Naive thymus-derived CD4-positive, alpha-beta T cell (primary cell): ENCODE measurements at regions not wholly inside any gene's neighbourhood (a gene's known extent, or its start where the extent isn't known, plus 50 kb on each side); places are given as distances from the start of the nearest gene placed in this dataset.

Experiments
- ATAC-seq: fragments of 150-1000 bp; cut with Tn5 transposase; 2 replicates; pipeline ENCODE4 v1.10.0; 2021; ENCODE audit warnings: mild to moderate bottlenecking, moderate library complexity
- CTCF ChIA-PET: fragments of 350-600 bp; sonication (Branson Sonifier 250); formaldehyde crosslinking; loops from one replicate; lab custom pipeline; 2021; ENCODE audit warnings: antibody characterized with exemption; lab: Charles Lee
- POLR2A ChIA-PET: fragments of 350-600 bp; sonication (Branson Sonifier 250); formaldehyde crosslinking; loops from one replicate; lab custom pipeline; 2021; ENCODE audit warnings: antibody characterized with exemption, inconsistent platforms; lab: Charles Lee
- DNase-seq, 9 donors: peaks; one replicate each; pipeline versions ENCODE4 v3.0.0 to v3.0.0-alpha.2; 2020 to 2022; ENCODE audit warnings: mixed read lengths in 1 of 9
- H3K27ac ChIP-seq: one replicate; pipeline ENCODE4 v1.7.0; 2013; ENCODE audit warnings: mild to moderate bottlenecking, low read depth, low read length, moderate library complexity
- H3K27me3 ChIP-seq, 2 donors: one replicate each; pipeline ENCODE4 v1.7.0; 2013; ENCODE audit warnings: low read length in 2 of 2, mild to moderate bottlenecking in 2 of 2, moderate library complexity in 2 of 2; ENCODE audit not compliant: control insufficient read depth in 2 of 2, insufficient read depth in 2 of 2
- H3K36me3 ChIP-seq, 3 experiments: 1 replicate in 2 of 3; 2 replicates in 1 of 3; pipeline ENCODE4 v1.7.0; 2013; ENCODE audit warnings: low read length in 3 of 3, mild to moderate bottlenecking in 3 of 3, moderate library complexity in 1 of 3; ENCODE audit not compliant: insufficient read depth in 3 of 3, control insufficient read depth in 2 of 3
- H3K4me1 ChIP-seq, 2 donors: one replicate each; pipeline ENCODE4 v1.7.0; 2013; ENCODE audit warnings: low read length in 2 of 2, mild to moderate bottlenecking in 2 of 2, moderate library complexity in 1 of 2; ENCODE audit not compliant: control insufficient read depth in 2 of 2, insufficient read depth in 2 of 2
- H3K4me3 ChIP-seq: 2 replicates; pipeline ENCODE4 v1.7.0; 2013; ENCODE audit warnings: mild to moderate bottlenecking, low read length
- H3K9me3 ChIP-seq, 3 experiments: 1 replicate in 2 of 3; 2 replicates in 1 of 3; pipeline ENCODE4 v1.7.0; 2013; ENCODE audit warnings: low read length in 3 of 3; ENCODE audit not compliant: control insufficient read depth in 2 of 3
- H3K27ac Mint-ChIP-seq, 9 donors: one replicate each; pipeline ENCODE4 v1.8.0; 2020 to 2022; ENCODE audit warnings: mixed read lengths in 9 of 9, mild to moderate bottlenecking in 8 of 9, moderate library complexity in 5 of 9, inconsistent platforms in 2 of 9
- H3K27me3 Mint-ChIP-seq, 5 donors: one replicate each; pipeline ENCODE4 v1.8.0; 2021 to 2022; ENCODE audit warnings: mixed read lengths in 5 of 5, mild to moderate bottlenecking in 1 of 5
- H3K36me3 Mint-ChIP-seq, 5 donors: one replicate each; pipeline ENCODE4 v1.8.0; 2020 to 2022; ENCODE audit warnings: mixed read lengths in 5 of 5, mild to moderate bottlenecking in 3 of 5, inconsistent platforms in 1 of 5
- H3K4me1 Mint-ChIP-seq, 7 donors: one replicate each; pipeline ENCODE4 v1.8.0; 2020 to 2022; ENCODE audit warnings: mixed read lengths in 7 of 7, mild to moderate bottlenecking in 3 of 7, inconsistent platforms in 1 of 7
- H3K4me3 Mint-ChIP-seq, 10 donors: one replicate each; pipeline ENCODE4 v1.8.0; 2020 to 2022; ENCODE audit warnings: mild to moderate bottlenecking in 10 of 10, mixed read lengths in 10 of 10, moderate library complexity in 6 of 10, inconsistent platforms in 2 of 10
- H3K9me3 Mint-ChIP-seq, 11 donors: one replicate each; pipeline ENCODE4 v1.8.0; 2020 to 2022; ENCODE audit warnings: mixed read lengths in 11 of 11, mild to moderate bottlenecking in 4 of 11, inconsistent platforms in 1 of 11, moderate library complexity in 1 of 11
- intact Hi-C, 2 donors: fragments of 100-400 bp; cut with micrococcal nuclease; formaldehyde crosslinking; loops; one replicate each; pipeline ENCODE4 v1.15.1; 2023

- no peaks in the 10 kb centered on the region for H3K36me3 ChIP-seq
- no peak overlapping the region for H3K27ac ChIP-seq
- Mint-ChIP-seq H3K27me3 (peaks cover 5 to 9% (median 6%) of the 10 kb centered on the region in 5 donors), H3K36me3 (peaks cover 0 to 15% (median 0%) of the 10 kb centered on the region in 5 donors), H3K4me1 (peaks cover 0 to 6% (median 0%) of the 10 kb centered on the region in 7 donors), H3K9me3 (peaks cover 0 to 19% (median 4%) of the 10 kb centered on the region in 11 donors), H3K27ac (no peak overlapping the region), H3K4me3 (no peak overlapping the region)
- H3K4me3 ChIP-seq, result no peak overlapping the region
- H3K27me3 ChIP-seq, result no peaks in the 10 kb centered on the region
- peaks cover 0 to 5% (median 0%) of the 10 kb centered on the region in 3 experiments for H3K9me3 ChIP-seq
- ChIA-PET CTCF (no interaction called here), POLR2A (no interaction called here)
- no peaks in the 10 kb centered on the region for H3K4me1 ChIP-seq
- DNase-seq (no peak), ATAC-seq (no peak)
- intact Hi-C loops, result no loop called here
These were observed 66.1 kb upstream of the INPP5A start for GRCh38 chr10:132471484-132471883.

GRCh38 chr10:132475086-132475485, 62.5 kb upstream of the INPP5A start:
- Mint-ChIP-seq H3K27ac (no peak overlapping the region), H3K9me3 (peaks cover 0 to 19% (median 4%) of the 10 kb centered on the region in 11 donors), H3K4me3 (no peak overlapping the region), H3K4me1 (peaks cover 0 to 6% (median 0%) of the 10 kb centered on the region in 7 donors), H3K36me3 (peaks cover 0 to 15% (median 0%) of the 10 kb centered on the region in 5 donors), H3K27me3 (peaks cover 5 to 18% (median 6%) of the 10 kb centered on the region in 5 donors)
- Histone ChIP-seq H3K4me3 (no peak overlapping the region), H3K4me1 (no peaks in the 10 kb centered on the region), H3K9me3 (peaks cover 0 to 5% (median 0%) of the 10 kb centered on the region in 3 experiments), H3K27me3 (no peaks in the 10 kb centered on the region), H3K27ac (no peak overlapping the region), H3K36me3 (no peaks in the 10 kb centered on the region)
- CTCF ChIA-PET, result no interaction called here
- POLR2A ChIA-PET, result no interaction called here
- ATAC-seq (no peak), DNase-seq (no peak)
- intact Hi-C loops, result no loop called here

GRCh38 chr10:132476146-132477065, 61.2 kb upstream of the INPP5A start:
- Mint-ChIP-seq H3K27me3 (peaks cover 0 to 18% (median 6%) of the 10 kb centered on the region in 5 donors), H3K4me3 (no peak overlapping the region), H3K36me3 (peaks cover 0 to 6% (median 0%) of the 10 kb centered on the region in 5 donors), H3K4me1 (no peaks in the 10 kb centered on the region), H3K27ac (no peak overlapping the region), H3K9me3 (peaks cover 0 to 10% (median 4%) of the 10 kb centered on the region in 11 donors)
- intact Hi-C loops, result no loop called here
- Histone ChIP-seq H3K4me1 (no peaks in the 10 kb centered on the region), H3K36me3 (no peaks in the 10 kb centered on the region), H3K27ac (no peak overlapping the region), H3K4me3 (no peak overlapping the region), H3K27me3 (no peaks in the 10 kb centered on the region), H3K9me3 (peaks cover 0 to 3% (median 0%) of the 10 kb centered on the region in 3 experiments)
- ATAC-seq, result no peak
- ChIA-PET POLR2A (no interaction called here), CTCF (interaction anchor here (0.7 kb wide), 1 partner anchor 71 kb away, joined by 4 read pairs; no protein-coding TSS in a partner anchor)
- DNase-seq, result no peak

GRCh38 chr10:132477066-132477397, 60.6 kb upstream of the INPP5A start:
- intact Hi-C loops, result no loop called here
- Mint-ChIP-seq H3K4me3 (no peak overlapping the region), H3K4me1 (no peaks in the 10 kb centered on the region), H3K27ac (no peak overlapping the region), H3K9me3 (peaks cover 0 to 5% (median 1%) of the 10 kb centered on the region in 11 donors), H3K36me3 (peaks cover 0 to 4% (median 0%) of the 10 kb centered on the region in 5 donors), H3K27me3 (peaks cover 0 to 18% (median 6%) of the 10 kb centered on the region in 5 donors)
- CTCF ChIA-PET, result no interaction called here
- POLR2A ChIA-PET, result no interaction called here
- no peaks in the 10 kb centered on the region for H3K27me3 ChIP-seq
- no peaks in the 10 kb centered on the region for H3K4me1 ChIP-seq
- no peak for DNase-seq
- no peaks in the 10 kb centered on the region for H3K36me3 ChIP-seq
- H3K27ac ChIP-seq, result no peak overlapping the region
- H3K9me3 ChIP-seq, result no peaks in the 10 kb centered on the region
- H3K4me3 ChIP-seq, result no peak overlapping the region
- no peak for ATAC-seq

- Mint-ChIP-seq H3K27ac (no peak overlapping the region), H3K9me3 (peaks cover 0 to 3% (median 0%) of the 10 kb centered on the region in 11 donors), H3K4me3 (no peak overlapping the region), H3K36me3 (no peaks in the 10 kb centered on the region), H3K4me1 (no peaks in the 10 kb centered on the region), H3K27me3 (peaks cover 0 to 21% (median 6%) of the 10 kb centered on the region in 5 donors)
- intact Hi-C loops, result no loop called here
- ChIA-PET CTCF (no interaction called here), POLR2A (no interaction called here)
- Histone ChIP-seq H3K27me3 (no peaks in the 10 kb centered on the region), H3K9me3 (no peaks in the 10 kb centered on the region), H3K27ac (no peak overlapping the region), H3K4me1 (no peaks in the 10 kb centered on the region), H3K4me3 (no peak overlapping the region), H3K36me3 (no peaks in the 10 kb centered on the region)
- DNase-seq (no peak), ATAC-seq (no peak)
These were observed 59.9 kb upstream of the INPP5A start for GRCh38 chr10:132477398-132478340.

- H3K36me3 Mint-ChIP-seq, result no peaks in the 10 kb centered on the region
- Histone ChIP-seq H3K9me3 (no peaks in the 10 kb centered on the region), H3K36me3 (no peaks in the 10 kb centered on the region), H3K4me1 (no peaks in the 10 kb centered on the region), H3K4me3 (no peak overlapping the region), H3K27me3 (no peaks in the 10 kb centered on the region), H3K27ac (no peak overlapping the region)
- CTCF ChIA-PET, result no interaction called here
- DNase-seq, result no peak
- H3K9me3 Mint-ChIP-seq, result no peaks in the 10 kb centered on the region
- peaks cover 0 to 17% (median 6%) of the 10 kb centered on the region in 5 donors for H3K27me3 Mint-ChIP-seq
- H3K4me3 Mint-ChIP-seq, result no peak overlapping the region
- H3K4me1 Mint-ChIP-seq, result no peaks in the 10 kb centered on the region
- POLR2A ChIA-PET, result no interaction called here
- no peak for ATAC-seq
- intact Hi-C loops, result no loop called here
- no peak overlapping the region for H3K27ac Mint-ChIP-seq
These were observed 59.1 kb upstream of the INPP5A start for GRCh38 chr10:132478341-132479023.
